Nephron progenitor cell (in vitro differentiated cells): ENCODE measurements at regions not wholly inside any gene's neighbourhood (a gene's known extent, or its start where the extent isn't known, plus 50 kb on each side); places are given as distances from the start of the nearest gene placed in this dataset.

Source experiments
- DNase-seq: peaks from one replicate; pipeline ENCODE4 v3.0.0; 2021
- H3K27ac Mint-ChIP-seq: 2 replicates; pipeline ENCODE4 v1.8.0; 2021; ENCODE audit warnings: mild to moderate bottlenecking, moderate library complexity, mixed read lengths
- H3K27me3 Mint-ChIP-seq: 2 replicates; pipeline ENCODE4 v1.8.0; 2021; ENCODE audit warnings: mild to moderate bottlenecking, low read depth, mixed read lengths; ENCODE audit not compliant: poor library complexity
- H3K36me3 Mint-ChIP-seq: 2 replicates; pipeline ENCODE4 v1.8.0; 2021; ENCODE audit warnings: low read depth, mixed read lengths
- H3K4me1 Mint-ChIP-seq: 2 replicates; pipeline ENCODE4 v1.8.0; 2021; ENCODE audit warnings: mixed read lengths
- H3K4me3 Mint-ChIP-seq: 2 replicates; pipeline ENCODE4 v1.8.0; 2021; ENCODE audit warnings: mild to moderate bottlenecking, moderate library complexity, mixed read lengths
- H3K9me3 Mint-ChIP-seq: 2 replicates; pipeline ENCODE4 v1.8.0; 2021; ENCODE audit warnings: mild to moderate bottlenecking, moderate library complexity, mixed read lengths
- CTCF ChIP-seq: fragments of 200-600 bp; sonication (generic); IDR thresholded peaks from 2 replicates; pipeline ENCODE4 v1.5.0; 2021; ENCODE audit warnings: antibody characterized with exemption

GRCh38 chr4:34196375-34196774 lies 2047.9 kb downstream of the ARAP2 start:
- Mint-ChIP-seq H3K4me1 (no peaks in the 10 kb centered on the region), H3K9me3 (no peaks in the 10 kb centered on the region), H3K36me3 (no peaks in the 10 kb centered on the region), H3K4me3 (no peak overlapping the region), H3K27ac (no peak overlapping the region), H3K27me3 (no peaks in the 10 kb centered on the region)
- no peak for TF ChIP-seq CTCF
- no peak for DNase-seq

- no peak overlapping the region for H3K27ac Mint-ChIP-seq
- no peak for TF ChIP-seq CTCF
- no peaks in the 10 kb centered on the region for H3K27me3 Mint-ChIP-seq
- DNase-seq = no peak
- H3K4me3 Mint-ChIP-seq = no peak overlapping the region
- H3K4me1 Mint-ChIP-seq = no peaks in the 10 kb centered on the region
- no peaks in the 10 kb centered on the region for H3K9me3 Mint-ChIP-seq
- H3K36me3 Mint-ChIP-seq = no peaks in the 10 kb centered on the region
Observed at GRCh38 chr4:34198966-34199365, 2045.3 kb downstream of the ARAP2 start.

- no peaks in the 10 kb centered on the region for H3K36me3 Mint-ChIP-seq
- no peaks in the 10 kb centered on the region for H3K4me1 Mint-ChIP-seq
- DNase-seq = no peak
- no peak overlapping the region for H3K27ac Mint-ChIP-seq
- no peak for TF ChIP-seq CTCF
- H3K9me3 Mint-ChIP-seq = peaks cover 6% of the 10 kb centered on the region
- H3K27me3 Mint-ChIP-seq = no peaks in the 10 kb centered on the region
- no peak overlapping the region for H3K4me3 Mint-ChIP-seq
Observed at GRCh38 chr4:34200535-34200934, 2043.8 kb downstream of the ARAP2 start.

GRCh38 chr4:34202154-34202553 lies 2042.2 kb downstream of the ARAP2 start:
- peaks cover 3% of the 10 kb centered on the region for H3K27me3 Mint-ChIP-seq
- H3K36me3 Mint-ChIP-seq = no peaks in the 10 kb centered on the region
- no peak overlapping the region for H3K27ac Mint-ChIP-seq
- no peak overlapping the region for H3K4me3 Mint-ChIP-seq
- no peak for DNase-seq
- no peak for TF ChIP-seq CTCF
- H3K9me3 Mint-ChIP-seq = peaks cover 15% of the 10 kb centered on the region
- no peaks in the 10 kb centered on the region for H3K4me1 Mint-ChIP-seq

GRCh38 chr4:34220601-34221000 lies 2023.7 kb downstream of the ARAP2 start:
- TF ChIP-seq CTCF = no peak
- no peak for DNase-seq
- H3K9me3 Mint-ChIP-seq = peaks cover 11% of the 10 kb centered on the region

GRCh38 chr4:34221986-34222385 lies 2022.3 kb downstream of the ARAP2 start:
- H3K36me3 Mint-ChIP-seq = no peaks in the 10 kb centered on the region
- H3K27ac Mint-ChIP-seq = no peak overlapping the region
- H3K27me3 Mint-ChIP-seq = no peaks in the 10 kb centered on the region
- DNase-seq = no peak
- peaks cover 11% of the 10 kb centered on the region for H3K9me3 Mint-ChIP-seq
- H3K4me1 Mint-ChIP-seq = no peaks in the 10 kb centered on the region
- H3K4me3 Mint-ChIP-seq = no peak overlapping the region
- TF ChIP-seq CTCF = no peak

More at GRCh38 chr4:34220601-34221000, 2023.7 kb downstream of the ARAP2 start:
- H3K27me3 Mint-ChIP-seq = no peaks in the 10 kb centered on the region
- H3K36me3 Mint-ChIP-seq = no peaks in the 10 kb centered on the region
- H3K4me3 Mint-ChIP-seq = no peak overlapping the region
- no peak overlapping the region for H3K27ac Mint-ChIP-seq
- no peaks in the 10 kb centered on the region for H3K4me1 Mint-ChIP-seq
